ENCODE measurements at regions not wholly inside any gene's neighbourhood (a gene's known extent, or its start where the extent isn't known, plus 50 kb on each side); places are given as distances from the start of the nearest gene placed in this dataset.
"Not testable (repeated sequence)": the region's sequence is repeated elsewhere in the genome, so short reads cannot be mapped to it uniquely, and the experiment has no call there.

GRCh38 chr12:13328535-13328934 lies 132.0 kb downstream of the EMP1 start:
- H3K9me3 ChIP-seq, result peaks cover 0 to 16% (median 0%) of the 10 kb centered on the region in 11 donors
- intact Hi-C loops (cut with DNase I), result no loop called here
- H3K27me3 ChIP-seq, result peaks cover 0 to 18% (median 0%) of the 10 kb centered on the region in 7 donors
- H3K27ac ChIP-seq, result no peak overlapping the region
- no peak overlapping the region for H3K4me3 ChIP-seq
- no peaks in the 10 kb centered on the region for H3K4me1 ChIP-seq
- H3K36me3 ChIP-seq, result no peaks in the 10 kb centered on the region
- 79 to 83% methylated on average over 3 of the region's 3 CpGs for WGBS, 2 donors
- DNase-seq, result no peak
- TF ChIP-seq CTCF (IDR thresholded peaks at IDR 0.05), result no peak
- ATAC-seq, result no peak

GRCh38 chr12:13326076-13326475 lies 129.6 kb downstream of the EMP1 start:
- peaks cover 0 to 7% (median 0%) of the 10 kb centered on the region in 11 donors for H3K9me3 ChIP-seq
- no peaks in the 10 kb centered on the region for H3K36me3 ChIP-seq
- H3K27me3 ChIP-seq, result peaks cover 0 to 18% (median 0%) of the 10 kb centered on the region in 7 donors
- H3K4me1 ChIP-seq, result no peaks in the 10 kb centered on the region
- no peak overlapping the region for H3K27ac ChIP-seq
- intact Hi-C loops (cut with DNase I), result no loop called here
- no peak for TF ChIP-seq CTCF (IDR thresholded peaks at IDR 0.05)
- no peak overlapping the region for H3K4me3 ChIP-seq
- DNase-seq, result no peak
- ATAC-seq, result no peak
- WGBS, 2 donors, result 74 to 77% methylated on average over 4 of the region's 4 CpGs

GRCh38 chr12:13325037-13325436 lies 128.5 kb downstream of the EMP1 start:
- peaks cover 0 to 18% (median 0%) of the 10 kb centered on the region in 7 donors for H3K27me3 ChIP-seq
- H3K36me3 ChIP-seq; ATAC-seq; DNase-seq; intact Hi-C loops (cut with DNase I); H3K9me3 ChIP-seq; H3K4me3 ChIP-seq; H3K27ac ChIP-seq; H3K4me1 ChIP-seq: not testable (repeated sequence)
- 93 to 94% methylated on average over 2 of the region's 3 CpGs for WGBS, 2 donors

- 75 to 79% methylated on average over 3 of the region's 3 CpGs for WGBS, 2 donors
- no peak for ATAC-seq
- no peaks in the 10 kb centered on the region for H3K27me3 ChIP-seq
- no peaks in the 10 kb centered on the region for H3K4me1 ChIP-seq
- intact Hi-C loops (cut with DNase I), result no loop called here
- no peak overlapping the region for H3K4me3 ChIP-seq
- H3K9me3 ChIP-seq, result peaks cover 0 to 17% (median 0%) of the 10 kb centered on the region in 11 donors
- no peak for TF ChIP-seq CTCF (IDR thresholded peaks at IDR 0.05)
- no peak for DNase-seq
- no peak overlapping the region for H3K27ac ChIP-seq
- H3K36me3 ChIP-seq, result no peaks in the 10 kb centered on the region
Observed at GRCh38 chr12:13318231-13319015, 121.9 kb downstream of the EMP1 start.

GRCh38 chr12:13316587-13317246 lies 120.2 kb downstream of the EMP1 start:
- H3K27me3 ChIP-seq, result no peaks in the 10 kb centered on the region
- no peak for TF ChIP-seq CTCF (IDR thresholded peaks at IDR 0.05)
- H3K4me3 ChIP-seq, result no peak overlapping the region
- H3K36me3 ChIP-seq, result no peaks in the 10 kb centered on the region
- no peaks in the 10 kb centered on the region for H3K4me1 ChIP-seq
- WGBS, 2 donors, result 77 to 87% methylated on average over 7 of the region's 7 CpGs
- H3K27ac ChIP-seq, result no peak overlapping the region
- no peak for DNase-seq
- H3K9me3 ChIP-seq, result peaks cover 0 to 17% (median 0%) of the 10 kb centered on the region in 11 donors
- intact Hi-C loops (cut with DNase I), result no loop called here
- ATAC-seq, result no peak
